ENCODE measurements at regions not wholly inside any gene's neighbourhood (a gene's known extent, or its start where the extent isn't known, plus 50 kb on each side); places are given as distances from the start of the nearest gene placed in this dataset.

GRCh38 chr21:38182370-38182985 is 74.3 kb upstream of the KCNJ15 start:
- Histone ChIP-seq H3K9ac (ENCODE audit: insufficient read depth in 1 of 2, low read length in 2 of 2) (no peak overlapping the region), H3K27me3 (ENCODE audit: control insufficient read depth in 3 of 3, insufficient read depth in 3 of 3, low read length in 2 of 3) (no peaks in the 10 kb centered on the region), H3K36me3 (ENCODE audit: control insufficient read depth in 4 of 4, insufficient read depth in 4 of 4, low read length in 4 of 4) (no peaks in the 10 kb centered on the region), H3K4me1 (ENCODE audit: control insufficient read depth in 5 of 5, insufficient read depth in 5 of 5, low read length in 5 of 5) (peaks cover 0 to 4% (median 0%) of the 10 kb centered on the region in 5 donors), H3K9me3 (ENCODE audit: control insufficient read depth in 4 of 4, insufficient read depth in 3 of 4, low read length in 3 of 4) (peaks cover 0 to 3% (median 1%) of the 10 kb centered on the region in 4 donors), H3K27ac (ENCODE audit: low read depth in 1 of 2, low read length in 1 of 2) (no peak overlapping the region), H3K4me3 (no peak overlapping the region)
- 78 to 95% methylated on average over 2 of the region's 2 CpGs for WGBS, 2 donors
- no peak for TF ChIP-seq CTCF (IDR thresholded peaks at IDR 0.05; ENCODE audit: control extremely low read depth, extremely low read depth)
- DNase-seq (no peak), ATAC-seq (ENCODE audit: insufficient read depth, low FRiP score) (no peak)

- peaks cover 0 to 2% (median under 1%) of the 10 kb centered on the region in 4 donors for H3K9me3 ChIP-seq (ENCODE audit: control insufficient read depth in 4 of 4, insufficient read depth in 3 of 4, low read length in 3 of 4)
- no peak overlapping the region for H3K9ac ChIP-seq (ENCODE audit: insufficient read depth in 1 of 2, low read length in 2 of 2)
- peaks cover 0 to 4% (median 0%) of the 10 kb centered on the region in 5 donors for H3K4me1 ChIP-seq (ENCODE audit: control insufficient read depth in 5 of 5, insufficient read depth in 5 of 5, low read length in 5 of 5)
- DNase-seq (no peak), ATAC-seq (ENCODE audit: insufficient read depth, low FRiP score) (no peak)
- WGBS, 2 donors: 21 to 61% methylated on average over 1 of the region's 1 CpG
- H3K4me3 ChIP-seq: no peak overlapping the region
- H3K36me3 ChIP-seq (ENCODE audit: control insufficient read depth in 4 of 4, insufficient read depth in 4 of 4, low read length in 4 of 4): no peaks in the 10 kb centered on the region
- no peak overlapping the region for H3K27ac ChIP-seq (ENCODE audit: low read depth in 1 of 2, low read length in 1 of 2)
- H3K27me3 ChIP-seq (ENCODE audit: control insufficient read depth in 3 of 3, insufficient read depth in 3 of 3, low read length in 2 of 3): no peaks in the 10 kb centered on the region
- TF ChIP-seq CTCF (IDR thresholded peaks at IDR 0.05; ENCODE audit: control extremely low read depth, extremely low read depth): no peak
Measured at GRCh38 chr21:38183961-38184360, 72.8 kb upstream of the KCNJ15 start.

- Histone ChIP-seq H3K36me3 (ENCODE audit: control insufficient read depth in 4 of 4, insufficient read depth in 4 of 4, low read length in 4 of 4) (no peaks in the 10 kb centered on the region), H3K4me3 (no peak overlapping the region), H3K27me3 (ENCODE audit: control insufficient read depth in 3 of 3, insufficient read depth in 3 of 3, low read length in 2 of 3) (no peaks in the 10 kb centered on the region), H3K4me1 (ENCODE audit: control insufficient read depth in 5 of 5, insufficient read depth in 5 of 5, low read length in 5 of 5) (peaks cover 0 to 1% (median 0%) of the 10 kb centered on the region in 5 donors), H3K9me3 (ENCODE audit: control insufficient read depth in 4 of 4, insufficient read depth in 3 of 4, low read length in 3 of 4) (peaks cover 0 to 2% (median 0%) of the 10 kb centered on the region in 4 donors), H3K27ac (ENCODE audit: low read depth in 1 of 2, low read length in 1 of 2) (no peak overlapping the region), H3K9ac (ENCODE audit: insufficient read depth in 1 of 2, low read length in 2 of 2) (no peak overlapping the region)
- 81 to 84% methylated on average over 1 of the region's 1 CpG for WGBS, 2 donors
- ATAC-seq (ENCODE audit: insufficient read depth, low FRiP score) (no peak), DNase-seq (no peak)
- no peak for TF ChIP-seq CTCF (IDR thresholded peaks at IDR 0.05; ENCODE audit: control extremely low read depth, extremely low read depth)
Measured at GRCh38 chr21:38186661-38187270, 70.0 kb upstream of the KCNJ15 start.

All from lung (tissue), 11 donors.